K562 (cell line): ENCODE measurements at regions not wholly inside any gene's neighbourhood (a gene's known extent, or its start where the extent isn't known, plus 50 kb on each side); places are given as distances from the start of the nearest gene placed in this dataset.

Experiments
- ATAC-seq: fragments of 200-7000 bp; cut with Tn5 transposase; 3 replicates; pipeline ENCODE4 v1.9.1; 2020; ENCODE audit warnings: moderate library complexity
- BruUV-seq: library from RNA; stranded (reverse); fragments of 400-500 nt; replicated peaks from 2 replicates; lab custom pipeline; 2021; lab: Mats Ljungman, UMichigan
- CTCF ChIA-PET: fragments of 300-600 bp; formaldehyde crosslinking; extraction: SDS; loops from one replicate; lab custom pipeline; 2021; ENCODE audit warnings: low intra/inter-chr PET ratio; lab: Yijun Ruan, JAX
- POLR2A ChIA-PET: fragments of 300-600, 350-650 bp; sonication (Branson Sonifier 250); formaldehyde crosslinking; extraction: SDS; loops from one replicate; lab custom pipeline; 2021; ENCODE audit warnings: antibody characterized with exemption, inconsistent platforms; lab: Yijun Ruan, JAX
- DNase-seq, 4 experiments: peaks; one replicate each; pipeline versions ENCODE4 v3.0.0 to v3.0.0-alpha.2; 2011 to 2018; ENCODE audit warnings: low spot score in 3 of 4, mixed read lengths in 3 of 4; ENCODE audit errors: extremely low read depth in 1 of 4
- FAIRE-seq: peaks from 2 replicates; lab custom pipeline; 2011; peaks lifted over from hg19 to GRCh38; lab: Jason Lieb, UNC
- H2AFZ ChIP-seq: 2 replicates; pipeline ENCODE4 v1.6.0; 2011; ENCODE audit warnings: low read depth, low read length, control low read depth, inconsistent platforms
- H3K27ac ChIP-seq: fragments of 200-600 bp; 3 replicates; pipeline ENCODE4 v1.8.0; 2011; ENCODE audit warnings: low read depth, mild to moderate bottlenecking, control low read depth, inconsistent platforms, low read length, moderate library complexity, mixed read lengths; ENCODE audit errors: extremely low read depth
- H3K27me3 ChIP-seq, 2 experiments: fragments of 300-600 bp in 1 of 2; 2 replicates in 1 of 2; 3 replicates in 1 of 2; pipeline versions ENCODE4 v1.6.0 to v1.8.0; 2011; ENCODE audit warnings: inconsistent platforms in 2 of 2, low read length in 2 of 2, mild to moderate bottlenecking in 1 of 2, mixed read lengths in 1 of 2, moderate library complexity in 1 of 2; ENCODE audit not compliant: control insufficient read depth in 2 of 2, insufficient read depth in 2 of 2
- H3K36me3 ChIP-seq: fragments of 300-600 bp; 3 replicates; pipeline ENCODE4 v1.8.0; 2011; ENCODE audit warnings: mild to moderate bottlenecking, low read length, inconsistent platforms; ENCODE audit not compliant: control insufficient read depth, insufficient read depth
- H3K4me1 ChIP-seq, 2 experiments: fragments of 200-600 bp in 1 of 2; replicated peaks in 1 of 2; 2 replicates in 1 of 2; 3 replicates in 1 of 2; pipeline versions ENCODE4 v1.5.1 to v1.8.0; 2011; ENCODE audit warnings: inconsistent platforms in 2 of 2, low read length in 2 of 2, mild to moderate bottlenecking in 1 of 2, mixed read lengths in 1 of 2, moderate library complexity in 1 of 2; ENCODE audit not compliant: control insufficient read depth in 2 of 2, insufficient read depth in 2 of 2
- H3K4me2 ChIP-seq: 2 replicates; pipeline ENCODE4 v1.6.1; 2011; ENCODE audit warnings: low read length, control low read depth, inconsistent platforms, mixed read lengths; ENCODE audit not compliant: insufficient read depth
- H3K4me3 ChIP-seq: fragments of 200-600 bp; sonication (generic), shearing (Covaris generic); 2 replicates; pipeline ENCODE4 v1.5.1; 2016; ENCODE audit warnings: control low read depth, inconsistent platforms
- H3K79me2 ChIP-seq: fragments of 200-600 bp; 3 replicates; pipeline ENCODE4 v1.8.0; 2011; ENCODE audit warnings: low read length, inconsistent platforms; ENCODE audit not compliant: control insufficient read depth, insufficient read depth
- H3K9ac ChIP-seq, 2 experiments: 2 replicates each; pipeline versions ENCODE4 v1.6.0 to v1.6.1; 2011; ENCODE audit warnings: low read depth in 2 of 2, low read length in 2 of 2, control low read depth in 1 of 2, inconsistent platforms in 1 of 2, mild to moderate bottlenecking in 1 of 2, mixed read lengths in 1 of 2; ENCODE audit not compliant: insufficient read depth in 1 of 2
- H3K9me1 ChIP-seq: one replicate; pipeline ENCODE4 v1.6.0; 2011; ENCODE audit warnings: inconsistent platforms, mild to moderate bottlenecking, low read length, moderate library complexity; ENCODE audit not compliant: control insufficient read depth, insufficient read depth
- H3K9me3 ChIP-seq: replicated peaks from 2 replicates; pipeline ENCODE4 v1.5.1; 2011; ENCODE audit warnings: low read depth, low read length, inconsistent platforms; ENCODE audit not compliant: control insufficient read depth, insufficient read depth
- H4K20me1 ChIP-seq: replicated peaks from 2 replicates; pipeline ENCODE4 v1.6.1; 2011; ENCODE audit warnings: low read length, inconsistent platforms, mixed read lengths; ENCODE audit not compliant: control insufficient read depth, insufficient read depth
- CCAR2 ChIP-seq: fragments of 200-400 bp; formaldehyde crosslinking; IDR thresholded peaks from 2 replicates; pipeline ENCODE4 v1.6.1; 2017; ENCODE audit warnings: mild to moderate bottlenecking, low read depth, low read length
- DACH1 ChIP-seq: fragments of 450-650 bp; IDR thresholded peaks from 2 replicates; pipeline ENCODE4 v1.6.1; 2018; ENCODE audit not compliant: partially characterized antibody
- DIDO1 ChIP-seq: fragments of 450-650 bp; IDR thresholded peaks from 2 replicates; pipeline ENCODE4 v1.6.1; 2016; ENCODE audit warnings: low read depth, missing biosample characterization, missing genetic modification characterization
- JUNB ChIP-seq: fragments of 450-650 bp; formaldehyde crosslinking; conservative IDR thresholded peaks from 2 replicates; pipeline ENCODE4 v1.4.0; 2020; ENCODE audit warnings: mild to moderate bottlenecking
- JUND ChIP-seq, 2 experiments: IDR thresholded peaks; 2 replicates in 1 of 2; 3 replicates in 1 of 2; pipeline ENCODE4 v1.6.1; 2011; ENCODE audit warnings: borderline replicate concordance in 2 of 2, low read depth in 2 of 2, low read length in 2 of 2, improper control_type of control experiment in 1 of 2, missing biosample characterization in 1 of 2, missing genetic modification characterization in 1 of 2, missing genetic modification reagents in 1 of 2
- MAFG ChIP-seq: fragments of 450-650 bp; conservative IDR thresholded peaks from 2 replicates; pipeline ENCODE4 v1.6.1; 2016; ENCODE audit warnings: missing genetic modification characterization, missing compliant biosample characterization
- SRSF9 ChIP-seq: fragments of 200-400 bp; formaldehyde crosslinking; IDR thresholded peaks from 2 replicates; pipeline ENCODE4 v1.6.1; 2017; ENCODE audit warnings: low read depth, low read length, borderline replicate concordance
- STAT5A ChIP-seq: IDR thresholded peaks from 2 replicates; pipeline ENCODE4 v1.6.1; 2012; ENCODE audit warnings: low read length, inconsistent platforms, borderline replicate concordance
- ZNF175 ChIP-seq: fragments of 200-800 bp; sonication (Bioruptor generic); IDR thresholded peaks from 2 replicates; pipeline ENCODE4 v1.6.1; 2016; ENCODE audit warnings: low read depth, mild to moderate bottlenecking, missing genetic modification characterization, missing compliant biosample characterization
- ZNF217 ChIP-seq: sonication (generic); formaldehyde crosslinking; IDR thresholded peaks from 2 replicates; pipeline ENCODE4 v1.8.0; 2022; ENCODE audit warnings: mild to moderate bottlenecking, missing genetic modification reagents
- ZNF518B ChIP-seq: fragments of 250-450 bp; sonication (Bioruptor Pico); IDR thresholded peaks from 2 replicates; pipeline ENCODE4 v1.5.0; 2021; ENCODE audit warnings: mild to moderate bottlenecking, moderate library complexity
- ZNF830 ChIP-seq: fragments of 250-450 bp; sonication (Bioruptor Pico); IDR thresholded peaks from 2 replicates; pipeline ENCODE4 v1.5.0; 2021; ENCODE audit warnings: mild to moderate bottlenecking
- WGBS: fragments of 100-300 bp; shearing (Covaris generic); methylation state at CpG from one replicate; pipeline ENCODE4 v1.1.6; 2016; ENCODE audit warnings: low coverage, mixed read lengths; ENCODE audit not compliant: insufficient coverage; ENCODE audit errors: missing lambda C conversion rate; 5-methylcytosine and 5-hydroxymethylcytosine counted together
- in situ Hi-C: fragments of 300-500 bp; cut with MboI; formaldehyde crosslinking; loops from 4 replicates; pipeline ENCODE4 v1.15.0; 2018; ENCODE audit warnings: inconsistent platforms, mixed read lengths
- intact Hi-C: fragments of 100-400 bp; cut with micrococcal nuclease; formaldehyde crosslinking; loops from 2 replicates; pipeline ENCODE4 v1.14.2; 2022

- TF ChIP-seq SRSF9 (no peak), DIDO1 (tag) (no peak), DACH1 (no peak), CCAR2 (no peak)
Observed at GRCh38 chr1:47616036-47616435, 178.2 kb downstream of the FOXD2 start (continued).

GRCh38 chr1:47616906-47617305 is 179.1 kb downstream of the FOXD2 start:
- POLR2A ChIA-PET: no interaction called here
- Histone ChIP-seq H3K4me2 (no peak overlapping the region), H3K36me3 (no peaks in the 10 kb centered on the region), H3K4me3 (no peak overlapping the region), H3K4me1 (no peaks in the 10 kb centered on the region), H3K27me3 (peaks cover 2 to 21% of the 10 kb centered on the region in 2 experiments; a peak in 1 of 5 replicates), H3K27ac (no peak overlapping the region), H3K79me2 (no peaks in the 10 kb centered on the region), H4K20me1 (no peaks in the 10 kb centered on the region), H3K9ac (no peak overlapping the region), H3K9me1 (no peaks in the 10 kb centered on the region), H2AFZ (no peak overlapping the region), H3K9me3 (no peaks in the 10 kb centered on the region)
- CTCF ChIA-PET: no interaction called here
- DNase-seq: no peak
- no peak for FAIRE-seq
- intact Hi-C loops (loop anchor here (5.0 kb wide), 1 partner anchor 165 kb away; no protein-coding TSS in a partner anchor), in situ Hi-C loops (no loop called here)
- ATAC-seq: no peak
- 0% methylated on average over 3 of the region's 3 CpGs for WGBS
- no TSS peak for BruUV-seq
- no peak for TF ChIP-seq JUNB (CRISPR knock-in tag)
- no peak for TF ChIP-seq ZNF518B (CRISPR knock-in tag)
- no peak for TF ChIP-seq STAT5A
- no peak for TF ChIP-seq MAFG (tag)
- TF ChIP-seq ZNF830 (CRISPR knock-in tag): no peak
- no peak for TF ChIP-seq ZNF217 (CRISPR knock-in tag)
- no peak for TF ChIP-seq ZNF175 (CRISPR knock-in tag)
- no peak for TF ChIP-seq JUND (IDR thresholded peaks at IDR 0.05; ENCODE audit: borderline replicate concordance, low read depth, low read length)
- TF ChIP-seq JUND (tag; IDR thresholded peaks at IDR 0.05; ENCODE audit: borderline replicate concordance, low read depth, low read length): no peak
